Breast epithelium (tissue), 4 donors: ENCODE measurements at regions not wholly inside any gene's neighbourhood (a gene's known extent, or its start where the extent isn't known, plus 50 kb on each side); places are given as distances from the start of the nearest gene placed in this dataset.

Experiments
- DNase-seq, 2 donors: peaks; one replicate each; pipeline ENCODE4 v3.0.0-alpha.2; 2019; ENCODE audit warnings: low spot score in 2 of 2
- H3K27ac ChIP-seq, 2 donors: fragments of 200-600 bp; sonication (generic) in 1 of 2; one replicate each; pipeline ENCODE4 v1.5.1; 2016 to 2019; ENCODE audit warnings: mild to moderate bottlenecking in 1 of 2
- H3K27me3 ChIP-seq, 2 donors: fragments of 200-600 bp; sonication (generic) in 1 of 2; one replicate each; pipeline versions ENCODE4 v1.5.1 to v1.6.0; 2017 to 2019; ENCODE audit warnings: control low read depth in 1 of 2, mild to moderate bottlenecking in 1 of 2
- H3K36me3 ChIP-seq: fragments of 200-600 bp; one replicate; pipeline ENCODE4 v1.5.1; 2019
- H3K4me1 ChIP-seq, 2 donors: fragments of 200-600 bp; sonication (generic); one replicate each; pipeline ENCODE4 v1.5.1; 2016 to 2019; ENCODE audit warnings: control low read depth in 1 of 2
- H3K4me3 ChIP-seq, 3 donors: fragments of 200-600 bp; sonication (generic); 1 replicate in 2 of 3; 2 replicates in 1 of 3; pipeline ENCODE4 v1.5.1; 2016 to 2019; ENCODE audit warnings: mild to moderate bottlenecking in 3 of 3, moderate library complexity in 2 of 3
- H3K9me3 ChIP-seq, 2 donors: fragments of 200-600 bp; sonication (generic) in 1 of 2; one replicate each; pipeline ENCODE4 v1.5.1; 2016 to 2019; ENCODE audit warnings: control low read depth in 1 of 2
- CTCF ChIP-seq, 3 donors: fragments of 450-650 bp; IDR thresholded peaks; one replicate each; pipeline ENCODE4 v1.5.1; 2016 to 2017; ENCODE audit warnings: antibody characterized with exemption in 3 of 3, mild to moderate bottlenecking in 3 of 3, moderate library complexity in 3 of 3
- POLR2A ChIP-seq: fragments of 450-650 bp; IDR thresholded peaks from one replicate; pipeline ENCODE4 v1.6.1; 2016; ENCODE audit warnings: antibody characterized with exemption, mild to moderate bottlenecking, moderate library complexity
- POLR2AphosphoS5 ChIP-seq, 3 donors: sonication (generic); formaldehyde crosslinking; IDR thresholded peaks; one replicate each; pipeline ENCODE4 v1.6.1; 2017; ENCODE audit warnings: antibody characterized with exemption in 3 of 3
- intact Hi-C: fragments of 100-400 bp; cut with DNase I; formaldehyde crosslinking; loops from one replicate; pipeline ENCODE4 v1.15.1; 2023; ENCODE audit warnings: low total_unique reads

GRCh38 chr2:167708998-167709397 is 538.4 kb downstream of the STK39 start:
- Histone ChIP-seq H3K9me3 (no peaks in the 10 kb centered on the region), H3K27me3 (no peaks in the 10 kb centered on the region), H3K4me3 (no peak overlapping the region), H3K36me3 (no peaks in the 10 kb centered on the region), H3K4me1 (no peaks in the 10 kb centered on the region), H3K27ac (peak overlapping the region in 1 of 2 donors; percentile 55)
- TF ChIP-seq CTCF (IDR thresholded peaks at IDR 0.05): no peak
- no peak for TF ChIP-seq POLR2A
- no peak for TF ChIP-seq POLR2AphosphoS5 (IDR thresholded peaks at IDR 0.05)
- DNase-seq: peak in 1 of 2 donors; percentile 72
- intact Hi-C loops: no loop called here

GRCh38 chr2:167706800-167707199 is 540.6 kb downstream of the STK39 start:
- H3K9me3 ChIP-seq: no peaks in the 10 kb centered on the region
- H3K4me3 ChIP-seq: no peak overlapping the region
- H3K36me3 ChIP-seq: no peaks in the 10 kb centered on the region
- peak overlapping the region; percentile 27 to 61 for H3K27ac ChIP-seq
- TF ChIP-seq POLR2AphosphoS5 (IDR thresholded peaks at IDR 0.05) (no peak), CTCF (IDR thresholded peaks at IDR 0.05) (no peak), POLR2A (no peak)
- H3K4me1 ChIP-seq: no peaks in the 10 kb centered on the region
- no peaks in the 10 kb centered on the region for H3K27me3 ChIP-seq
- intact Hi-C loops: no loop called here
- DNase-seq: no peak

- no peak overlapping the region for H3K4me3 ChIP-seq
- no peaks in the 10 kb centered on the region for H3K9me3 ChIP-seq
- no peak for TF ChIP-seq CTCF (IDR thresholded peaks at IDR 0.05)
- TF ChIP-seq POLR2AphosphoS5 (IDR thresholded peaks at IDR 0.05): no peak
- no peak for TF ChIP-seq POLR2A
- no peak for DNase-seq
- intact Hi-C loops: no loop called here
- H3K36me3 ChIP-seq: no peaks in the 10 kb centered on the region
- H3K4me1 ChIP-seq: no peaks in the 10 kb centered on the region
- H3K27me3 ChIP-seq: no peaks in the 10 kb centered on the region
- no peak overlapping the region for H3K27ac ChIP-seq
These were observed 544.0 kb downstream of the STK39 start for GRCh38 chr2:167703441-167703840.

- H3K4me3 ChIP-seq: no peak overlapping the region
- TF ChIP-seq POLR2A (no peak), CTCF (IDR thresholded peaks at IDR 0.05) (no peak), POLR2AphosphoS5 (IDR thresholded peaks at IDR 0.05) (no peak)
- no peak for DNase-seq
- intact Hi-C loops: no loop called here
- H3K27ac ChIP-seq: no peak overlapping the region
- no peaks in the 10 kb centered on the region for H3K9me3 ChIP-seq
- H3K4me1 ChIP-seq: no peaks in the 10 kb centered on the region
- no peaks in the 10 kb centered on the region for H3K27me3 ChIP-seq
- H3K36me3 ChIP-seq: no peaks in the 10 kb centered on the region
These were observed 545.2 kb downstream of the STK39 start for GRCh38 chr2:167702227-167702626.

GRCh38 chr2:167701651-167702050 is 545.7 kb downstream of the STK39 start:
- no peak overlapping the region for H3K4me3 ChIP-seq
- DNase-seq: no peak
- H3K4me1 ChIP-seq: no peaks in the 10 kb centered on the region
- TF ChIP-seq POLR2AphosphoS5 (IDR thresholded peaks at IDR 0.05) (no peak), CTCF (IDR thresholded peaks at IDR 0.05) (no peak), POLR2A (no peak)
- intact Hi-C loops: no loop called here
- no peak overlapping the region for H3K27ac ChIP-seq
- H3K27me3 ChIP-seq: no peaks in the 10 kb centered on the region
- H3K36me3 ChIP-seq: no peaks in the 10 kb centered on the region
- no peaks in the 10 kb centered on the region for H3K9me3 ChIP-seq
